ENCODE measurements at regions not wholly inside any gene's neighbourhood (a gene's known extent, or its start where the extent isn't known, plus 50 kb on each side); places are given as distances from the start of the nearest gene placed in this dataset.

- Histone ChIP-seq H3K27me3 (replicated peaks in 1 of 2; ENCODE audit: control insufficient read depth in 2 of 2, insufficient read depth in 2 of 2, low read length in 1 of 2) (no peaks in the 10 kb centered on the region), H3K36me3 (ENCODE audit: control insufficient read depth in 2 of 2, insufficient read depth in 2 of 2, low read length in 1 of 2) (no peaks in the 10 kb centered on the region), H4K20me1 (ENCODE audit: control insufficient read depth, insufficient read depth) (no peaks in the 10 kb centered on the region), H3K79me2 (ENCODE audit: control insufficient read depth, insufficient read depth, low read length) (no peaks in the 10 kb centered on the region), H3K4me2 (ENCODE audit: control insufficient read depth, insufficient read depth) (no peak overlapping the region), H3K9me3 (replicated peaks; ENCODE audit: control insufficient read depth, insufficient read depth, low read length) (no peaks in the 10 kb centered on the region), H3K27ac (ENCODE audit: control insufficient read depth, insufficient read depth) (no peak overlapping the region), H3K4me1 (ENCODE audit: control insufficient read depth, insufficient read depth, low read length) (no peaks in the 10 kb centered on the region), H3K9ac (ENCODE audit: control insufficient read depth, insufficient read depth, low read length) (no peak overlapping the region), H2AFZ (ENCODE audit: control insufficient read depth, low read depth, low read length) (no peak overlapping the region), H3K4me3 (no peak overlapping the region)
- ChIA-PET POLR2A (no interaction called here), RAD21 (ENCODE audit: unreplicated experiment) (no interaction called here), CTCF (no interaction called here), SMC1A (ENCODE audit: uncharacterized antibody, unreplicated experiment) (interaction anchor here (0.7 to 1.8 kb wide), 2 partner anchors 12 to 34 kb away, joined by 3 to 9 read pairs; no protein-coding TSS in a partner anchor)
- WGBS (ENCODE audit: insufficient coverage, insufficient replicate concordance, low lambda C conversion rate, missing lambda C conversion rate), result 30% methylated on average over 7 of the region's 7 CpGs
- no TSS peak for BruUV-seq (replicated peaks)
- TF ChIP-seq CBX3 (IDR thresholded peaks at IDR 0.05; ENCODE audit: borderline replicate concordance, low read depth) (no peak), JUND (IDR thresholded peaks at IDR 0.05; ENCODE audit: low read depth, low read length) (no peak), REST (IDR thresholded peaks at IDR 0.05; ENCODE audit: low read depth, low read length) (no peak), NFYB (IDR thresholded peaks at IDR 0.05; ENCODE audit: insufficient read depth, low read depth, low read length) (no peak), ASH2L (IDR thresholded peaks at IDR 0.05; ENCODE audit: borderline replicate concordance, low read depth) (no peak), EGR1 (IDR thresholded peaks at IDR 0.05; ENCODE audit: borderline replicate concordance in 1 of 2, low read depth in 2 of 2, low read length in 2 of 2) (no peak), CHD4 (IDR thresholded peaks at IDR 0.05) (no peak), PML (IDR thresholded peaks at IDR 0.05; ENCODE audit: low read length) (no peak), HDAC6 (IDR thresholded peaks at IDR 0.05; ENCODE audit: unreplicated experiment) (no peak), ETV6 (conservative IDR thresholded peaks at IDR 0.05 in 1 of 2, IDR thresholded peaks at IDR 0.05 in 1 of 2; ENCODE audit: borderline replicate concordance in 1 of 2, low read depth in 1 of 2) (no peak), TBL1XR1 (IDR thresholded peaks at IDR 0.05; ENCODE audit: low read depth, low read length) (no peak), CBX5 (IDR thresholded peaks at IDR 0.05; ENCODE audit: low read depth) (no peak), IRF3 (IDR thresholded peaks at IDR 0.05) (no peak), BMI1 (IDR thresholded peaks at IDR 0.05; ENCODE audit: borderline replicate concordance) (no peak), MTA3 (IDR thresholded peaks at IDR 0.05; ENCODE audit: borderline replicate concordance, low read length) (no peak), NFIC (IDR thresholded peaks at IDR 0.05; ENCODE audit: low read depth, low read length) (no peak), HCFC1 (IDR thresholded peaks at IDR 0.05; ENCODE audit: low read length) (no peak), CBFB (IDR thresholded peaks at IDR 0.05; ENCODE audit: low read depth) (no peak), ZNF622 (IDR thresholded peaks at IDR 0.05) (no peak), ZNF384 (IDR thresholded peaks at IDR 0.05; ENCODE audit: borderline replicate concordance, low read depth, low read length) (no peak)
- no peak for FAIRE-seq
- in situ Hi-C loops (cut with MboI), result no loop called here
- intact Hi-C loops (cut with micrococcal nuclease; ENCODE audit: unreplicated experiment), result no loop called here
- no peak for DNase-seq (ENCODE audit: low read depth, low spot score)
- ATAC-seq, result no peak
Observed at GRCh38 chr6:91611190-91611589, 1024.3 kb upstream of the MAP3K7 start.

All from GM12878 (cell line).